Retinal pigment epithelial cell (primary cell): ENCODE measurements at regions not wholly inside any gene's neighbourhood (a gene's known extent, or its start where the extent isn't known, plus 50 kb on each side); places are given as distances from the start of the nearest gene placed in this dataset.

Source experiments
- DNase-seq: peaks from one replicate; pipeline ENCODE4 v3.0.0-alpha.2; 2010; ENCODE audit warnings: low read depth
- H3K4me3 ChIP-seq: 2 replicates; pipeline ENCODE4 v1.5.1; 2011; ENCODE audit warnings: mild to moderate bottlenecking, low read length, control low read depth, moderate library complexity
- CTCF ChIP-seq: conservative IDR thresholded peaks from 2 replicates; pipeline ENCODE4 v1.5.1; 2011; ENCODE audit warnings: low read depth, low read length, control low read depth, inconsistent platforms

GRCh38 chr16:66272461-66272860 lies 94.0 kb upstream of the CDH5 start:
- H3K4me3 ChIP-seq: no peak overlapping the region
- TF ChIP-seq CTCF: no peak
- no peak for DNase-seq

GRCh38 chr16:66271074-66272060 lies 95.1 kb upstream of the CDH5 start:
- no peak overlapping the region for H3K4me3 ChIP-seq
- TF ChIP-seq CTCF: no peak
- DNase-seq: no peak

GRCh38 chr16:66270333-66270927 lies 96.1 kb upstream of the CDH5 start:
- no peak for DNase-seq
- no peak overlapping the region for H3K4me3 ChIP-seq
- TF ChIP-seq CTCF: peak; percentile 72

GRCh38 chr16:66269617-66270332 lies 96.7 kb upstream of the CDH5 start:
- no peak for DNase-seq
- TF ChIP-seq CTCF: no peak
- H3K4me3 ChIP-seq: no peak overlapping the region

- H3K4me3 ChIP-seq: no peak overlapping the region
- no peak for TF ChIP-seq CTCF
- no peak for DNase-seq
Measured at GRCh38 chr16:66267292-66268014, 99.0 kb upstream of the CDH5 start.

- no peak overlapping the region for H3K4me3 ChIP-seq
- TF ChIP-seq CTCF: no peak
- DNase-seq: no peak
Measured at GRCh38 chr16:66266436-66267291, 99.8 kb upstream of the CDH5 start.
